ENCODE measurements at regions not wholly inside any gene's neighbourhood (a gene's known extent, or its start where the extent isn't known, plus 50 kb on each side); places are given as distances from the start of the nearest gene placed in this dataset.
"Not testable (repeated sequence)": the region's sequence is repeated elsewhere in the genome, so short reads cannot be mapped to it uniquely, and the experiment has no call there.

- DNase-seq (ENCODE audit: low spot score) = no peak
Observed at GRCh38 chr4:104330125-104330905, 164.4 kb downstream of the CXXC4 start.

GRCh38 chr4:104326991-104327694 lies 167.6 kb downstream of the CXXC4 start:
- not testable (repeated sequence) for DNase-seq (ENCODE audit: low spot score)

DNA sequence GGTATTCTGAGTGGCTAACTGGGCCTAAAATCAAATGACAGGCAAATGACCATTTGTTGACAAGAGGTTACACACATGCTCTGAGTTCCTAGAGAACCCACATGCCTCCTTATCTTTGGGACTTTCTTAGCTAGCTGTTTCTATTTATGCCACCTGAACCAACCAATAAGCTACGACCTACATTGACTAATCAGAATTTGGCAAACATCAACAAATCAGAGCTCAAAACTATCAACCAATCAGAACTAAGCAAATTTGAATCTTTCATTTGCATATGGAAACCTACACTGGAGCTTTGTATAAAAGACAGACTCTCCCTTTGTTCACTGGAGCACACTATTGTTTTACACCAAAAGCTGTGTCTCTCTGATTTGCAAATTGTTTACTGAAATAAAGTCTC lies 192.0 kb downstream of the CXXC4 start:
- no peak for DNase-seq (ENCODE audit: low spot score)

DNA sequence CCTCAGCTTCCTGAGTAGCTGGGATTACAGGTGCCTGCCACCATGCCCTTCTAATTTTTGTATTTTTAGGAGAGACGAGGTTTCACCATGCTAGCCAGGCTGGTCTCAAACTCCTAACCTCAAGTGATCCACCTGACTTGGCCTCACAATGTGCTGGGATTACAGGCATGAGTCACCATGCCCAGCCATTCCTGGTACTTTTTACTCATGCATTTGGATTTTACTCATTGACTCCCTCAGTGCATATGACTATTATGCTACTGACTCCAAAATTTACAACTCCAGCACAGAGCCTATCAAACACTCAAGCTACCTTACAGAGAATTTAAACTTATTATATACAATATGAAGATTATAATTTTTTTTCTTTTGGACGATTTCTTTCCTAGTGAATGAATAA lies 199.9 kb downstream of the CXXC4 start:
- no peak for DNase-seq (ENCODE audit: low spot score)

- DNase-seq (ENCODE audit: low spot score) = no peak
Observed at GRCh38 chr4:104286867-104287266, 207.8 kb downstream of the CXXC4 start.

DNA sequence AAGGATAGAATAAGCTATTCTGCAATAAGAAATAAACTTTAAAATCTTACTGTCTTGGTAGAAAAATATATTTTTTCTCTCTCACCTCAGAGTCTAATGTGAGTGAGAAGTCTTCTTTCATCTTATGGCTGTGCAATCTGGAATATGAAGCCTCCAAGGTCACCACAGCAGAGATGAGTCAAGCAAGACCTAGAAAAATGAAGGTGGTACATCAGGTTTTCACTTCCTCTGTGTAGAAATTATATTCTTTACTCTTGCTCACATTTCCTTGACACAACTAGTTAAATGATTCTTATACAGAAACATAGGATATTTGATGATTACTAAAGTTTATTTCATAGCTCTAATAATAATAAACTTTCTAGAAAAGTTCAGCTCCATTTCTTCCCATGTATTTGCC lies 211.4 kb downstream of the CXXC4 start:
- no peak for DNase-seq (ENCODE audit: low spot score)

GRCh38 chr4:104279744-104280143 lies 214.9 kb downstream of the CXXC4 start:
- no peak for DNase-seq (ENCODE audit: low spot score)

- no peak for DNase-seq (ENCODE audit: low spot score)
Observed at GRCh38 chr4:104272966-104273365, 221.7 kb downstream of the CXXC4 start.

DNA sequence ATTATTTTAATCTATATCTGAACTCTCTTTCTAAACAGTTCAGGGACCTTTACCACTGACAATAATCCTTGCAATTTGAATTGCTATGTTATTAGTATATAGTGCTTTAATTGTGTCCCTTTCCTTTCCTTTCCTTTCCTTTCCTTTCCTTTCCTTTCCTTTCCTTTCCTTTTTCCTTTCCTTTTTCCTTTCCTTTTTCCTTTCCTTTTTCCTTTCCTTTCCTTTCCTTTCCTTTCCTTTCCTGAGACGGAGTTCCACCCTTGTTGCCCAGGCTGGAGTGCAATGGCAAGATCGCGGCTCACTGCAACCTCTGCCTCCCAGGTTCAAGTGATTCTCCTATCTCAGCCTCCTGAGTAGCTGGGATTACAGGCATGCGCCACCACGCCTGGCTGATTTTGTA lies 225.1 kb downstream of the CXXC4 start:
- DNase-seq (ENCODE audit: low spot score) = not testable (repeated sequence)

- DNase-seq (ENCODE audit: low spot score) = no peak
Observed at GRCh38 chr4:104263100-104263499, 231.6 kb downstream of the CXXC4 start.

GRCh38 chr4:104262678-104263077 lies 232.0 kb downstream of the CXXC4 start:
- no peak for DNase-seq (ENCODE audit: low spot score)

- no peak for DNase-seq (ENCODE audit: low spot score)
Observed at GRCh38 chr4:104248726-104249125, 246.0 kb downstream of the CXXC4 start.

DNA sequence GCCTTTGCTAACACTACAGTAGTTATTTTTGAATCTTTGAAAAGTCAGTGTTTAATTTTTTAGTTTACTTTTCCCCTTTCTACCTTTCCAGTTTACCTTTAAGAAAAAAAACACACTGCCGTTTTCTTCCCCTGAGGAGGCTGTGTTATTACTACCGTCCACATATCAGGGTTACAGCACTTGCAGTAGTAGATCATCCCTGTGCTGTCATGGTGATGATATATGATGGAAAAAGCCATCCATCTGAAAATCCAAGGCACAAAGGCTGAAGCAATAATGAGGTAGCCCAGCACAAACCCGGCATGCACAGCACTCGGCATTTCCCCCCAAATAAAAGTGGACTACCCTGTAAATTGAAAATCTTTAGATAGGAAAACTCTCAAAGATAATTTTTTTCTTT lies 258.7 kb downstream of the CXXC4 start:
- no peak for DNase-seq (ENCODE audit: low spot score)

- DNase-seq (ENCODE audit: low spot score) = no peak
Observed at GRCh38 chr4:104217526-104217925, 277.2 kb downstream of the CXXC4 start.

DNA sequence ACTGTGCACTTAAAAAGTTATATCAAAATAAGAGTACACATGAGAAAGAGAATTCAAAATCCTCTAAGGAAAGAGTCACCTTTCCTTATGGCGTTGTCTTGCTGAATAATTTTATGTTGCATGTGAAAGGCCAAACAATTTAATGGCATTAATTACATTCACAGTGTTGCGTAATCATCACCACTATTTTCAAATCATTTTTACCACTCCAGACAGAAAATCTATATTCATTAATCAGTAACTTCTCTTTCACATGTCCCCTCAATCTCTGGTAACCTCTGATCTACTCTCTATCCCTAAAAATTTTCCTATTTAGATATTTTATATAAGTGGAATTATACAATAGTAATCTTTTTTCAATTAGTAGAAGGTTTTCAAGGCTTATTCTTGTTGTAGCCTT lies 283.0 kb downstream of the CXXC4 start:
- no peak for DNase-seq (ENCODE audit: low spot score)

DNA sequence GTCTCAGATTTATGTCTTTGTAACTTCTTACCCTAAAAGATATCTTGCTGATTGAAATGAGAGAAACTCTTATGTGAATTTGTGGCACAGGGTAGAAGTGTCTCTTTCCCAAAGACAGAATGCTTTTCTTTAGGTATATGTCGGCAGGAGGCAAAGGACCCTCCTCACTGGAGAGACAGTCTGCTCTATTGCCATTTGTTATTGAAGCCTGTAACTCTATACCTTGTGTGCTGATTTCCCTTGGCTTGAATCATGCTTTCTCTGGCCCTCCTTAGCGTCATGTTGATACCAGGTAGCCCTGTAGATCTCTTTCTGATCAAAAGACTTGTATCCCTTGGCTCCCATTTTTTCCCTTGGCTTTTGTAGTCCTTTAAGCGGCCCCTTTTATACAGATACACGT lies 284.3 kb downstream of the CXXC4 start:
- DNase-seq (ENCODE audit: low spot score) = no peak

DNA sequence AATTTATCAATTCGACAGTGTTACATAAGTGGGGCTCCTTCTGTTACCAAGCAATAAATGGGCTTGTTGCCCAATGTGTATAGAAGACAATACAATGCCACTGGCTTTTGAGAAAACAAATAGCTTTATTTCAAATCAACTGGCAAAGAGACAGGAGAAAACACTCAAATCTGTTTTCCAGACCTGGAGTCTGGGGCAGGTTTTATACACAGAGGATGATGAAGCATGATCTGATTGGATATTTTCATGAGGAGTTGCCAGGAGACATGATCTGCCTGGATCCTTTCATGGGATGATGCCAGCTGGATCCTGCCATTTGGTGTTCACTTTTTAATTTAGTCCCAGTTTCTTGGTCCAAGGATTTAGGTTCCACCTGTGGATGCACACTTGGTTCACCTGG lies 287.9 kb downstream of the CXXC4 start:
- DNase-seq (ENCODE audit: low spot score) = no peak

GRCh38 chr4:104205116-104205515 lies 289.6 kb downstream of the CXXC4 start:
- DNase-seq (ENCODE audit: low spot score) = no peak

DNA sequence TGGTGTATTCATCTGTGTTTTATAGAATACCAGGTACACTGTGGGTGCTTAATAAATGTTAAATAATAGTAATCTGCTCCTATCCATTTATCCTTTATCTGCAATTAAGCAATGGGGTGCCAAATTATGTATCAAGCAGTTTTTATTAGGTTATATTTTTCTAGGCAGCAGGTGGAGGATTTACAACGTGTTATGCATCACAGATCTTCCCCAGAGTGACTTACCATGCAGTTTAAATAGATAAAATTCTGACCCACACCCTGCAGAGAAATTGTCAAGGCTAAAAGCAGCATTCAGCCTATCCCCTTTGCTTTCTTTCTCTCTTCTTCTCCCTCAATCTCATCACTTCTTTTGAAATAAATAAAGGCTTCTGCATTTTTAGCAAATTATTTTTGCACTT lies 306.4 kb downstream of the CXXC4 start:
- DNase-seq (ENCODE audit: low spot score) = no peak

DNA sequence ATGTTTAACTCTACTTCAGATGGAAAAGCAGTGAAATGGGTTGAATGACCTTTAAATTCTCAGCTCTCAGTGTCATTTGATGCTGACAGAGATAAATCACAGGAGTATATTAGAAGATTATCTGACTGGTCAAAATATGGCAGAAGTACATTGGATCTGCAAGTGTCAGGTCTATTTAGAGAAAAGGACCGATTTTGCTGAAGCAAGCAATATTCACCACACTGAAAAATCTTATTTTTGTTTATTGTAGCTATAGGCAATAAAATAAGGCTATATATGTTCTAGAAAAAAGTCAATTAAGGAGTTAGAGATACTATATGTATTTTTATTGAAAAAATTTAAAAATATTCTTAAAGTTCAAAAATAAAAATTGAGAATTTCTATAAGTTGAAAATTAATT lies 325.3 kb downstream of the CXXC4 start:
- DNase-seq (ENCODE audit: low spot score) = no peak

DNA sequence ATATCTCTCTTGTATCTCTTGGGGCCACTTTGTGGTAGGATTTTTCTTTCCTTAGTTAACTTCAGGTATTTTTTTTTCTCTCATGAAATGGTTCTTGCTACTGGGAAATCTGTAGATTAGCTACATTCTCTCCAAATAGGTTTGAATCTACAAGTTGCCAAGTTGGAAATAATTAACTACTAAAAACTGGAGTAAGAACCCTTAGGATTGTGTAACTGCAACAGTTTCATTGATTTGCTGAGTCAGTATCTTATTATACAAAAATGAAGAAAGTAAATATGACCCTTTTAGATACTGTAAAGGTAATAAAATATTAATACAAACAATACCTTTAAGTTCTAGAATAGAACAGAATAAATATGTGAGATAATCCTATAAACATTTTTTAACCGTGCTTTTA lies 327.9 kb downstream of the CXXC4 start:
- DNase-seq (ENCODE audit: low spot score) = no peak

GRCh38 chr4:104163820-104164219 lies 330.9 kb downstream of the CXXC4 start:
- DNase-seq (ENCODE audit: low spot score) = no peak

GRCh38 chr4:104146048-104146447 lies 348.6 kb downstream of the CXXC4 start:
- no peak for DNase-seq (ENCODE audit: low spot score)

- no peak for DNase-seq (ENCODE audit: low spot score)
Observed at GRCh38 chr4:104138116-104138515, 356.6 kb downstream of the CXXC4 start.

Data from cerebellar cortex (tissue), 1 donor.